ENCODE measurements at regions not wholly inside any gene's neighbourhood (a gene's known extent, or its start where the extent isn't known, plus 50 kb on each side); places are given as distances from the start of the nearest gene placed in this dataset.

- no peak for DNase-seq (ENCODE audit: low spot score)
Observed at GRCh38 chr6:12383448-12383847, 93.3 kb downstream of the EDN1 start.

- no peak for DNase-seq (ENCODE audit: low spot score)
Observed at GRCh38 chr6:12384357-12384912, 94.3 kb downstream of the EDN1 start.

GRCh38 chr6:12385316-12385715, 95.2 kb downstream of the EDN1 start:
- DNase-seq (ENCODE audit: low spot score): no peak

GRCh38 chr6:12386816-12387215, 96.7 kb downstream of the EDN1 start:
- peak; percentile 48 for DNase-seq (ENCODE audit: low spot score)

GRCh38 chr6:12391472-12391871, 101.3 kb downstream of the EDN1 start:
- DNase-seq (ENCODE audit: low spot score): no peak

GRCh38 chr6:12392490-12392889, 102.3 kb downstream of the EDN1 start:
- DNase-seq (ENCODE audit: low spot score): peak; percentile 23

- DNase-seq (ENCODE audit: low spot score): no peak
Observed at GRCh38 chr6:12393100-12393499, 102.9 kb downstream of the EDN1 start.

GRCh38 chr6:12394170-12394569, 104.0 kb downstream of the EDN1 start:
- no peak for DNase-seq (ENCODE audit: low spot score)

GRCh38 chr6:12395898-12396297, 105.7 kb downstream of the EDN1 start:
- peak; percentile 31 for DNase-seq (ENCODE audit: low spot score)

GRCh38 chr6:12401200-12401599, 111.0 kb downstream of the EDN1 start:
- DNase-seq (ENCODE audit: low spot score): no peak

GRCh38 chr6:12403201-12403826, 113.2 kb downstream of the EDN1 start:
- peak; percentile 83 for DNase-seq (ENCODE audit: low spot score)

- peak; percentile 55 for DNase-seq (ENCODE audit: low spot score)
Observed at GRCh38 chr6:12403947-12404647, 113.9 kb downstream of the EDN1 start.

GRCh38 chr6:12404651-12405050, 114.5 kb downstream of the EDN1 start:
- DNase-seq (ENCODE audit: low spot score): no peak

GRCh38 chr6:12408752-12409151, 118.6 kb downstream of the EDN1 start:
- no peak for DNase-seq (ENCODE audit: low spot score)

- no peak for DNase-seq (ENCODE audit: low spot score)
Observed at GRCh38 chr6:12410946-12411345, 120.8 kb downstream of the EDN1 start.

GRCh38 chr6:12414096-12414675, 124.0 kb downstream of the EDN1 start:
- DNase-seq (ENCODE audit: low spot score): no peak

- DNase-seq (ENCODE audit: low spot score): no peak
Observed at GRCh38 chr6:12415980-12416598, 125.9 kb downstream of the EDN1 start.

- no peak for DNase-seq (ENCODE audit: low spot score)
Observed at GRCh38 chr6:12417191-12417590, 127.0 kb downstream of the EDN1 start.

- no peak for DNase-seq (ENCODE audit: low spot score)
Observed at GRCh38 chr6:12418946-12419345, 128.8 kb downstream of the EDN1 start.

- no peak for DNase-seq (ENCODE audit: low spot score)
Observed at GRCh38 chr6:12419631-12420272, 129.6 kb downstream of the EDN1 start.

GRCh38 chr6:12420626-12421025, 130.5 kb downstream of the EDN1 start:
- peak; percentile 19 for DNase-seq (ENCODE audit: low spot score)

- no peak for DNase-seq (ENCODE audit: low spot score)
Observed at GRCh38 chr6:12421596-12421995, 131.4 kb downstream of the EDN1 start.

Data from AG08395 (cell line).